Mammary epithelial cell (primary cell): ENCODE measurements at regions not wholly inside any gene's neighbourhood (a gene's known extent, or its start where the extent isn't known, plus 50 kb on each side); places are given as distances from the start of the nearest gene placed in this dataset.
"Not testable (repeated sequence)": the region's sequence is repeated elsewhere in the genome, so short reads cannot be mapped to it uniquely, and the experiment has no call there.

Experiments
- EZH2 ChIP-seq: IDR thresholded peaks from 2 replicates; pipeline ENCODE4 v1.6.1; 2012; ENCODE audit warnings: low read length, inconsistent platforms, borderline replicate concordance
- TF ChIP-seq, protein P1 (sequence below), 2 donors: IDR thresholded peaks in 1 of 2; conservative IDR thresholded peaks in 1 of 2; 2 replicates each; pipeline ENCODE4 v1.5.1; 2011 to 2012; ENCODE audit warnings: inconsistent platforms in 2 of 2, low read length in 2 of 2, mild to moderate bottlenecking in 2 of 2, control low read depth in 1 of 2, low read depth in 1 of 2; ENCODE audit not compliant: insufficient read depth in 1 of 2; ENCODE audit errors: extremely low read depth in 1 of 2

DNA sequence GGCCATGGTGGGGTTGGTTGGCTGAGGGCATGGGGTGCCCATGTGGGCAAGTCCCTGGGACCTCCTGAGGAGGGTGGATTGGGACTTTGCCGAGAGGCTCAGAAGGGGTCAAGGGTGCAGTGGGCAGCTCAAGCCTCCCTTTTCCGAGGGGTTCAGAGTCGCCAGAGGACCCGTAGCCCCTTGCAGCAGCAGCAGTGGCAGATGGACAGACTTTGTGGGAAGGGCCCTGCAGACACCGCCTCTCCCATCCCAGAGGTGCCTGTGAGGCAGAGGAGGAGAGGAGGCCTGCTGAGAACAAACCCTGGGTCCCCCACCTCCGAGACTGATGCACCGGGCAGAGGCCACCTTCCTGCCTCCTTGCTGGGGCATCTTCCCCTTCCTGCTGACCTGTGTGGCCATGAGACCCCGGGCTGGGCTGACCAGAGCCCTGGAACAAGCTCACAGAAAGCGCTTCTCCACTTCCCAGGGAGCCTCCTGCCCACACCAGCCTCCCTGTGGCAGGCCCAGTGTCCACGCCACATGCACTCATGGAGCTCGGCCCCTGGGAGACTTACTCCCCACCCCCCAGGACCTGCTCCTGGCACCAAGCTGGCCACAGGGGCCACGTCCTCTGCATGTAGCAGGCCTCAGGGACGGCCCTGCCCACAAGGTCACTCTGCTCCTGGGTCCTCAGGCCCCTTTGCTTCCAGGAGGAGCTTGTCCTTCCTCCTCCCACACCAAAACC, 116.8 kb downstream of the NPIPB11 start:
- TF ChIP-seq, protein P1, sequence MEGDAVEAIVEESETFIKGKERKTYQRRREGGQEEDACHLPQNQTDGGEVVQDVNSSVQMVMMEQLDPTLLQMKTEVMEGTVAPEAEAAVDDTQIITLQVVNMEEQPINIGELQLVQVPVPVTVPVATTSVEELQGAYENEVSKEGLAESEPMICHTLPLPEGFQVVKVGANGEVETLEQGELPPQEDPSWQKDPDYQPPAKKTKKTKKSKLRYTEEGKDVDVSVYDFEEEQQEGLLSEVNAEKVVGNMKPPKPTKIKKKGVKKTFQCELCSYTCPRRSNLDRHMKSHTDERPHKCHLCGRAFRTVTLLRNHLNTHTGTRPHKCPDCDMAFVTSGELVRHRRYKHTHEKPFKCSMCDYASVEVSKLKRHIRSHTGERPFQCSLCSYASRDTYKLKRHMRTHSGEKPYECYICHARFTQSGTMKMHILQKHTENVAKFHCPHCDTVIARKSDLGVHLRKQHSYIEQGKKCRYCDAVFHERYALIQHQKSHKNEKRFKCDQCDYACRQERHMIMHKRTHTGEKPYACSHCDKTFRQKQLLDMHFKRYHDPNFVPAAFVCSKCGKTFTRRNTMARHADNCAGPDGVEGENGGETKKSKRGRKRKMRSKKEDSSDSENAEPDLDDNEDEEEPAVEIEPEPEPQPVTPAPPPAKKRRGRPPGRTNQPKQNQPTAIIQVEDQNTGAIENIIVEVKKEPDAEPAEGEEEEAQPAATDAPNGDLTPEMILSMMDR (conservative IDR thresholded peaks at IDR 0.05 in 1 of 2, IDR thresholded peaks at IDR 0.05 in 1 of 2; ENCODE audit: extremely low read depth in 1 of 2, insufficient read depth in 1 of 2, low read depth in 1 of 2, low read length in 2 of 2), result not testable (repeated sequence)
- not testable (repeated sequence) for TF ChIP-seq EZH2
